Spleen (tissue), 7 donors: ENCODE measurements at regions not wholly inside any gene's neighbourhood (a gene's known extent, or its start where the extent isn't known, plus 50 kb on each side); places are given as distances from the start of the nearest gene placed in this dataset.

Source experiments
- CTCF ChIP-seq, 11 experiments: fragments of 200-600 bp in 7 of 11; fragments of 450-650 bp in 4 of 11; sonication (generic) in 4 of 11; IDR thresholded peaks in 8 of 11; conservative IDR thresholded peaks in 3 of 11; 1 replicate in 7 of 11; 2 replicates in 4 of 11; pipeline versions ENCODE4 v1.4.0 to v1.8.0; 2016 to 2021; ENCODE audit warnings: antibody characterized with exemption in 11 of 11, inconsistent platforms in 4 of 11, mild to moderate bottlenecking in 1 of 11
- POLR2A ChIP-seq, 3 donors: fragments of 450-650 bp; IDR thresholded peaks; one replicate each; pipeline ENCODE4 v1.5.1; 2017; ENCODE audit warnings: antibody characterized with exemption in 3 of 3, mild to moderate bottlenecking in 1 of 3
- POLR2AphosphoS5 ChIP-seq, 3 donors: sonication (generic); formaldehyde crosslinking; IDR thresholded peaks; one replicate each; pipeline ENCODE4 v1.5.1; 2017; ENCODE audit warnings: antibody characterized with exemption in 3 of 3
- donor health status: DM: no; HTN: no; CAD: no; lungs with moderate emphysema.
- donor health status: DM: no; HTN: no; CAD: no.
- donor health status: DM: no; HTN: no; CAD: no.

DNA sequence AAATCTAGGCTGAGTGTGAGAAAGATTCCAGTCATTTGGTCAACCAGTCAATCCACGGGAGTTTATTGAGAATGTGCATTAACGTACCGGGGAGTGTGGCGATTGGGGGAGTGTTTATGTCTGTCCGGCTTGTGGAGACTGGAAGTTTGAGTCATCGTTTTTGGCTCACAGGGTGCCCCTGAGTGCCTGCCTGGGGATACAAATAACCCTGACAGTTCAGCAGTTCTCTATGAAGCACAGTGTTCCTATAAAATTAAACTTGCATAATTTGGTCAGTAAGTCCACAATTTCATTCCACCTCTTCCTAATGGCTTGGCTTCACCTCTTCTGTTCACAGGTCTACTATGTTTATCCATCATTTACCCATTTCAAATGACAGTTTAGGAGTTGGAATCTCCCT, 72.6 kb upstream of the PLEKHG1 start:
- no peak for TF ChIP-seq CTCF (IDR thresholded peaks at IDR 0.05 in 8 of 11, conservative IDR thresholded peaks at IDR 0.05 in 3 of 11)
- no peak for TF ChIP-seq POLR2A (IDR thresholded peaks at IDR 0.05)
- TF ChIP-seq POLR2AphosphoS5 (IDR thresholded peaks at IDR 0.05), result no peak
